GM19238 (cell line): ENCODE measurements at regions not wholly inside any gene's neighbourhood (a gene's known extent, or its start where the extent isn't known, plus 50 kb on each side); places are given as distances from the start of the nearest gene placed in this dataset.

ENCODE experiments used
- DNase-seq: peaks from one replicate; pipeline ENCODE4 v3.0.0; 2011; ENCODE audit warnings: low spot score; ENCODE audit not compliant: insufficient read length

DNA sequence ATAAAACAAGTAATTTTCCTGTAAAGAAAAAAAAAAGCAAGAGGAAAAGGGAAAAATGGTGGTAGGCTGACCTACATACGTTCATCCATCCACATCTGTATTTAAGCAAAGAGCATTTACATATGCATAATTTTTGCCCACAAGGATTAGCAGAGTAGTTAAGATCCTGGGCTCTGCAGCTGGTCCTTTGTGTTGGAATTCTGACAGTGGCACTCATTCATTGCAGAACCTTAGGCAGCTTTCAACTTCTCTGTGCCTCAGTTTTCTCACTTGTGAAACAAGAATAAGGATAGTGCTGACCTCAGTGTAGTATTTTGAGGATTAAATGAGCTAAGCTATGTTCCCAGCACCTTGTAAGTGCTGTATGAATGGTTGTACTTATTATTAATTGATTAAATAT is 211.3 kb downstream of the ARL4C start:
- no peak for DNase-seq

DNA sequence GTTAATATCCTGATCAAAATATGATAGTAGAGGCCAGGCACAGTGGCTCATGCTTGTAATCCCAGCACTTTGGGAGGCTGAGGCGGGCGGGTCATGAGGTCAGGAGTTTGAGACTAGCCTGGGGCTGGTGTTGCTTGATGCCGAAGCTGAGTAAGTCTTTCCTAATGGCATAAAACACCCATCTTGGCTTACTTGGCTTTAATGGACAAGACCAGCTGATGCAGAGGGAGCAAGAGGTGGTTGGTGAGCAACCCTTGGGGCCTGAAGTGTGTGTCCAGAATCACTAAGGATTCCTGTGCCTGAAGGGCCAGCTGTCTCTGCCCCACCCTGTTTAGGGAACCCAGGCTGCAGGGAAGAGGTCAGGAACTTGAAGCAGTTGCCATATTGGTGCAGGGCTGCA is 217.2 kb downstream of the ARL4C start:
- no peak for DNase-seq

DNA sequence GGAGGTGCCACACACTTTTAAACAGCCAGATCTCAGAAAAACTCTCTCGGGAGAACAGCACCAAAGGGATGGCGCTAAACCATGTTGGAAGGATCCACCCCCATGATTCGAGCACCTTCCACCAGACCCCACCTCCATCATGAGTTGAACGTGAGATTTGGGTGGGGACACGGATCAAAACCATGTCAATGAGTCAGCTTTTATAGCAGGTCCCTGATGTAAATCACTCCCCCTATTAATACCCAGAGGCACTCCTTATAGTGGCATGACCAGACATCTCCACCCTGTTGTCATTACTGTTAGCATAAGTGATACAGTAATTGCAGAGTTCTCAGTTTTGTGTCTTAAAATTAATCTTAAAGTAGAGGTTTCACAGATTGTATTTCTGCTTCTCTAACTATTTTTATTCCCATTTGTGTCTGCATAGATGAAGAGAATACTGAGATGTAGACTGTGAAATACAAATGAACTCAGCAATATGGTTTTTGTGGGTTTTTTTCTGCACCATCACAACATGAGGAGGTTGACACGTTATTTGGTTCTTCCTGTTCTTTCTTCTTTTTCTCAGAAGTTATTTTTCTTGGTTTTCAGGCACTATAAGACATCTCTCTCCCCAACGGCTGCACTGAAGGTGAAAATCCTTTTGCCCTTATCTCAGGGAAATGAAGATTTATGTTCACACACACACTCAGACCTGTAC is 218.2 kb downstream of the ARL4C start:
- no peak for DNase-seq

DNA sequence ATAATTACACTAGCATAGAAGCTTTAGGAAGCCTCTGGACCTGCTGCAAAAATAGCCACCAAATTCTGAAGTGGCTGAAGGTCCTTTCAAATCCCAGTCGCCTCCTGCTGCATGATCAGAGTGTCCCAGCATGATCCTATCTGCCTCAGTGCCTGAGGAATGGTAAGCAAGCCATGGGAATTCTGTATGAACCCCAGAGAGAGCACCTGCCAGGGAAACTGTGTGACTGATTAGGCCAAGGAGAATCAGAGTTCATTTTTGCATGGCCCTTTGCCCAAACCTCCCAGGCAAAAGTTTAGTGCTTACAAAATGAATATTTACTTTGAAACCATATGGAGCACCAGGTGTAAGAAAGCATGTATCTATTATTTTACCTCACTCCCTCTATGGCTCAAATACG is 221.4 kb downstream of the ARL4C start:
- DNase-seq = no peak

DNA sequence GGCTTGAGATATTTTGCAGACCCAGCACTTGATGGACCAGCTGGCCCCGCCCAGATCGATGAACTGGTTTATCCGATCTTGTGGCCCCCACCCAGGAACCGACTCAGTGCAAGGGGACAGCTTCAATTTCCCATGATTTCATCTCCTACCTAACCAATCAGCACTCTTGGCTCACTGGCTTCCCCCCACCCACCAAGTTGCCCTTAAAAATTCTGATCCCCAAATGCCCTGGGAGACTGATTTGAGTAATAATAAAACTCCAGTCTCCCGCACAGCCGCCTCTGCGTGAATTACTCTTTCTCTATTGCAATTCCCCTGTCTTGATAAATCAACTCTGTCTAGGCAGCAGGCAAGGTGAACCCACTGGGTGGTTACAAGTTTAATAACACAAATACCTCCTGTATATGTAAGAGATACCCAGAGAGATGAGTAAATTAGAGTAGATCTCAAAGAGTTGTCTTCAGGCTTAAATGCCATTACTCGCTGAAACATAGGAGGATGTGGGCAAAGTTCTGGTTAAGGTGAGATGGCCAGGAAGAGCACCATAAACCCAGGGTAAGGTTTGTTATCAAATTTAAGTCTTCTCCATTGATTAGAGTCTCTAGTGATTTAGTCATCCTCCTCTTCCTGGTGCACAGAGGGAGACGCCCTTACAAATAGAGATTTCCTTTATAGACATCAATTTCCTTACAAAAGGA is 222.8 kb downstream of the ARL4C start:
- DNase-seq = no peak

DNA sequence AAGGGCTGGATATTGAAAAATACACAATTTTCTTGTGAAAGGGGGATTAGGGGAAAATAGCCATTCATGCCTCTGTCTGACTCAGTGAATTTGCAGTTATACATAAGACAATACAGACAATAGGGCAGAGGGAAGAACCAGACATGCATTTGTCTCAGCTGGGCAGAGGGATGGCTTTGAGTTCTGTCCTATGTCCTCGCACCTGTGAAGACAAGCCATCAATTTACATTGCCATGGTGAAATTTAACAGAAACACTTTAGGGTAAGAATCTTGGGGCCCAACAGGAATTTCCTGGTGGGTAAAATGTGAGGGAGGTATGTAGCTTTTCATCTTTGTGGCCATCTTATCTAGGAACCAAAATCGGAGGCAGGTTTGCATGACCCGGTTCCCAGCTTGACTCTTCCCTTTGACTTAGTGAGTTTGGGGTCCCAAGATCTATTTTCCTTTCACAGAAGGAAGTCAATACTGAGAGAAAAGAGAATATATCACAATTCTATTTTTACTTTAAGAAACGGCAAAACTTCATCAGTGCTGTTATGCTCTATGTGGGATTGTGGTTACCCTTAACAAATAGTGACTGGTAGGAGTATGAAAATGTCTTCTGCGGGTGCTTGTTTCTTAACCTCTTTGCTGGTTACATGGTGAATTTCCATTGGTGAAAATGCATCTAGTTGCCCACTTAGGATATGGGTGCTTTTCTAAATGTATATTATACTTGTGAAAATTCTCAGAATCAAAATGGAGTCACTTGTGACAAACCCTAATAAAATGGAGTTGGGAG is 221.8 kb downstream of the SPP2 start:
- DNase-seq = no peak

DNA sequence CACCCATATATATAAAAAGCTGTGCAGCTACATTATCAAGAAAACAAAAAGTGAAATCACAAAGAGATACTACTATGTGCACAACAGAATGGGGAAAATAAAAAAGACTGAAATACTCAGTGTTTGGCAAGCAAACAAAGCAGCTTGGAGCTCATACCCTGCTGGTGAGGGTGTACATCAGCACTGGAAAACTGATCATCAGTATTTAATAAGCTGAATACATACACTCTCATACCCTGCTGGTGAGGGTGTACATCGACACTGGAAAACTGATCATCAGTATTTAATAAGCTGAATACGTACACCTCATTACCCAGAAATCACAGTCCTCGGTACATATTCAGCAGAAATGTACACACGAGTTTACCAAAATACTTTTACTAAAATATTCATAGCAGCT is 220.8 kb downstream of the SPP2 start:
- DNase-seq = no peak

DNA sequence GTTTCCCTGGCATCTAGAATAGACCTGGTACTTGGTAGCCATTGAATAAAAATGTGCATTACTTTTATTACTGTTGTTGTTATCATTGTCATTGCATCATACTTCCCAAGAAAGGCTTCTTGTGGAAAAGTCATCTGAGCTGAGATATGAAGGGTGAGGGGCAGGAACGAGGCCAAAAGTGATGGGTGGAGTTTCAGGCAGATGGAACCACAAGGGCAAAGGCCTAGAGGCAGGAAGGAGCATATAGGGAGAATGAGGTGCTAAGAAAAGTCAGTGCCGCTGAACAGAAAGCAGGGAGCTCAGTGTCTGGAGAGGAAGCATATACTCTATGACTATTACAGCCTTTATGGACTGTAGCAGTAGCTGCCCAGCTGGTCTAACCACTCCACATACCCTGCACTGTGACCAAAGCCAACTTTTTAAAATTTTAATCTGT is 219.3 kb downstream of the SPP2 start:
- DNase-seq = no peak

DNA sequence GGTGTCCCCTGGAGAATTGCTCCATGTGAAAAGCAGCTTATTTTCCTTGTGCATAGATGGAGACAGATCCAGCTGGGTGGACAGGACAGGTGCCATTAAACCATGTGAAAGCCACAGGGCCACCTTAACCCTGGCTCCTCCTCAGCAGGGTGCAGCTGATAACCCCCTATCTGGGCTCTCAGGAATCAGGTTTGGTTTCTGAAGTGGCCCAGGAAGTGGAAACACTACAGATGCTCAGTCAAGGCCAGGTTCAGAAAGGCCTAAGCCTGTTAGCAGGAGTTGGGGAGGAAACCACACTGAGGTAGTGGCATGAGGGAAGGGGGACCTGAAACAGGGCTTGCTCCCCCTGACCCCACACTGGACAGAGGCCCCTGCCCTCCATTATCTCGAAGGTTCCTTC is 217.0 kb downstream of the SPP2 start:
- DNase-seq = no peak

DNA sequence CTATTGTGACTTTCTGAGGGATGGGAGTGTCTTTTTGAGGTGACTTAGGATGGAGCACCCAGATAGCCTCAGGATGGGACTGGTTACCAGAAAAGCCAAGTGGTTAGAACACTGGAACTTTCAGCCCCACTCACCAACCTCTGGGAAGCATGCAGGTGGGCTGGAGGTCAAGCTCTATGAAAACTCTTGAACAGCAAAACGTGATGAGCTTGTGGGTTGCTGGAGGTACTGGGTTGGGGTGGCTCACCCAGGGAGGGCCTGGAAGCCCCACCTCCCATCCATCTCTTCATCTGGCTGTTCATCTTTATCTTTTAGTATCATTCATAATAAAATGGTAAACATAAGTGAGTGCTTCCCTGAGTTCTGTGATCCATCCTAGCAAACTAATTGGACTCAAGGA is 216.4 kb downstream of the SPP2 start:
- no peak for DNase-seq

DNA sequence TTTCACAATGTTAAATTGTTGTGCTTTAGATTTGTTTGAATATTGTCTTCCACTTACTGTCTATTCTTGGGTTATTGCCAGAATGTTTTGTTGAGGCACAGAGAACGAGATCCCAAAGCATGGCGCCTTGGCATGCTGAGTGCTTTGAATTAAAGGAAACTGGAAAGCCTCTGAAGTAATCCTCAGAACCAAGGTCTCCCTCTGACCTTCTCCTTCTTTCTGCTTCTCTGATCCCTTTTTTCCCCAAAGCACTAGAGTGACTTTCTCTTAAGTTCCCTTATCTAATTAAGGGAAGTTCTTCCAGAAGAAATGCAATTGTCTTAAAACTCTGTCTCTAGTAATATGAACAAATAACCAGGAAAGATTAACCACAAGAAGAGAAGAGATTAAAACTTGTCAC is 214.7 kb downstream of the SPP2 start:
- no peak for DNase-seq

DNA sequence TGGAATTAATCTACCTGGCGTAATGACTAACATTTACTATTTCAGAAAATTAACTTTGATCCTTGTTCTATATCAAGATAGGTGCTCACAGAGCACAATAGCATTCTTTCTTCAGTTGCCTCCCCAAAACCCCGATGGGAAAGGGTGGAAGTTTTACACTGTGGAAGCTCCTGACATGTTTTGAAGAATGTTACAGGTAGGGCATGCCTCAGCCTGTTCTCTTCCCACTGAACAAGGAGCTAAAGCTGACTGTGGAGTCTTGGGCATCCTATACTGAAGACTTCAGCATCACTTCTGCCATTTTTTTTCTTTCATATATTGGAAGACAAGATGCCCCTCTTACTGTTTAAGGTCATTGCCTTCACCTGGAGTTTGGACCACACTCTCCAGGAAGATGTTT is 211.2 kb downstream of the SPP2 start:
- DNase-seq = no peak

DNA sequence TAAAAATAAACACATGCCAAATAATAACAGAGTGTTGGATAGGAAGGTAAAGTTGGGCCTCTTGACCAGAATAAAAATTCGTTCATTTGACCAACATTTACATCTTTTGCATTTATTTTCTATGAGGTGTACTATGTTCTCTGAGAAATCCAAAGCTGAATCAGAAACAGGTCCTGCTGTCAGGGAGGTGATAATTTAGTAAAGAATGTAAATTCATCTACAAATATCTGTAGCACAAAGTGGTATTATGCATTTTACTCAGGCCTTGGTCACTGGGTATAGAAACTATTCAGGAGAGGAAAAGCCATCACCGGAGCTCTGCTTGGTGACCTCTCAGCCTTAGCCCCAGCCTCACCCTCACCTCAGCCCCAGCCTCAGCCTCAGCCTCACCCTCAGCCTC is 208.9 kb downstream of the SPP2 start:
- no peak for DNase-seq

DNA sequence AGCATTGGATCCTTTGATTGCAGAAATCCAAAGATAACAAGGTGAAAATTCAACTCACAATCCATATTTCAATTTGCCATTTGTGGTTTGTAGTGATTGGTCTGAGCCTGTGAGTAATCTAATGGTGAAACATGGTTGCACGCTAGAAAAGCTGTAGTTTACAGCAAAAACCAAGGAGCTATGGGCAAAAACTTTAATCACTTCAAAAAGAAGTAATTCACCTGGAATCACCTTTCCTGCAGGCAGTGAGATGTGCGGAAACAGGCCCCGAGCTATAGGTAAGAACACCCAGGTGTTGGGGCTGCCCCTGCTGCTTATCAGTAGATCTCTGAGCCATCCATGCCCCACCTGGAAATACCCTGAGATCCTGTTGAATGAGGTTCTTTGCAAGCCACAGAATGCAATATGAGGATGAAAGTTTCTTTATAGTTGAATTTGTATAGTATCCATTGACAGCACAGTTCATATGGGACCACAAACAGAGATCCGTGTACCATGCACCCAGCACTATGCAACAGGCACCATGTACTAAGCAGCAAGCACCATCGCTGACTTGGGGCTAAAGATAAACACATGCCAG is 208.2 kb downstream of the SPP2 start:
- no peak for DNase-seq

DNA sequence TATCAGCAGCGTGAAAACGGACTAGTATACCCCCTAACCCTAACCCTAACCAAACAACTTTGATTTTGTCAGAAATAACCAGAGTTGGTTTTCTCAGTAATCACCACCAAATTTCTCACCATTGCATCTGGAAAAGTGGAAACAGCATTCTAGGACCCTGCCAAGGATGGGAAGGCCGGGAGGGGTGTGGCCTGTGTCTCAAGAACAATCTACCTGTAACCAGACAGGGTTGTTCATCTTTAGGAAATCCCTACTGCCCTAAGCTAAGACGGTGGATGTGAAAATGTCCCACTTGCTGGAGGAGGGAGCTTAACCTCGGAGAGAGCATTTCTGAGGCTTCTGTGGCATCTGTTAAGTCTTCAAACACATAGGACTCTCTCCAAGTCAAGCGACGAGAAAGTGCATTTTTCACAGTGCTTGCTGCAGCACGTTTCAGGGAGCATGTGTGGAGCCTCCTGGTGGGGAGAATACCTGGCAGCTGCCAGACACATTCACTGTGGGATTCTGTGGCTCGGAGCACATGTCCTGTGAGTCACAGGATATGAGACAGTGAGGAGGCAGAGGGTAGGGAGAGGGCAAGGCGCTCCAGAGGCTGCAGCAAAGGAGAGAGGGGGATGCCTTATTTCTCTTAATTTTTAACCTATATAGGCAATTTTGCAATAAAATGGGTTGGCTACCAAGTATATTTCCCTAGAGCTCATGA is 207.5 kb downstream of the SPP2 start:
- DNase-seq = no peak

DNA sequence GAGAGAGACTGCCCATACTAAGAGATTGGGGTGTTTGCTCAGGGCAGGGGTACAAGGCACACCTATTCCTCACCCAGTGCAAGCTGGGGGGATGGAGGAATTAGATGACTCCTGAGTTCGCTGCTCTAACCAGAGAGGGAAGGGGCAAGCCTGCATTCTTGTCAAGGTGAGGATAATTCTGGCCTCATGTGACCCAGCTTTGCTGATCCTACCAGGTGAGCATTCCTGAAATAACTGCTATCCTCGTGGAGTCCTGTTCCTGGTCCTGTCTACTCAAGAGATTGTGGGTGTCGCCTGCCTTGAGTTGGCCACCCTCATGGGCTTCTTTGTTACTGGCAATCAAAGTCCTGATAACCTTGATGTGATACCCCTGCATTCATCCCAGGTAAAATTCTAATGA is 206.0 kb downstream of the SPP2 start:
- DNase-seq = no peak

DNA sequence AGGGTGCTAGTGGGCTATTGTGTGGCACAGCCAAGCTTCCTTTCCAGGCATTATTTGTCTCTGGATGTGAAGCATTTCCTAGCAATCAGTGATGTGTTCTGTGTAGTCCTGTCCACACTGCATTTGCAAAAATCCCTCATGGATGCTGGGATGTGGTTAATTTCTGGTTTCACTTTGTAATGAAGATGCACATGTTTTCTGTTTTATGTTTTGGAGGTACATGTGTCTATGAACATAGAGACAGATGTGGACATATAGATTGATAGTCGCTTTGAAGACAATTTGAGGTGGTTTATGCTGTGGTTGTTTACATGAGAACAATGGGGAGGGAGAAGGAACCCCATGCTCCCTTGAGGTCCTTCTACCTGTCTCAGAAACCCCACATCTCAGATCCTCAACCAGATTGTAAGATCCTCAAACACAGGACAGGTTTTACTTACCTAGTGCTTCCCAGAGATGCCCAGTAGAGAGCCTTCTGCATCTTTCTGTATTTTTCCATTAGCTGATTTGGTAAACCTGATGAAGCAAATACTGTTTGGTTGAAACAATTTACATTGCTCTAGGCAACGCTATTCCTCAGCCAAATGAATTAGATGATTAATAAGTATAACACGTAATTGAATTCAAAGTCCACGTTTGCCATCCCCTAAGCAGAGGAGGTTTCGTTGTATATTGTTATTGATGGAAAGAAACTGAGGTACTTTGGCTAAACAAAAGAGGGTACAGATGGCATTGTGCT is 204.4 kb downstream of the SPP2 start:
- DNase-seq = no peak

DNA sequence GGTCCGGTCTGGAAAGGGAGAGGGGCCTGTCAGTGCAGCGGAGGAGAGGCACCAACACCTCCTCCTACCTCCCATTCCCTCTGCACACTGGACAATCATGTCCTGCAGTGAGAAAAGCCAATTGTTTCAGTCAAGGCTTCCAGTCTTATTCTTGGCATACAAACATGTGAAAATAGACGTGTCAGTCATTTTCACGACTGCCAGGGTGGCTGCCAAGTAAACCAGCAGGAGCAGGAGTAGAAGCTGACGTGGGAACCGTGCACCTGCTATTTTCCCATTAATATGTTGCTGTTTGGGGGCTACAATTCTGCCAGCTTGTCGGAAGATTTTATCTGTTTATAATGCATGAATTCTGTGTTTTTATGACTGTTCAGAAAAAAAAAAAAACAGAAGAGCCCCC is 202.3 kb downstream of the SPP2 start:
- DNase-seq = no peak

DNA sequence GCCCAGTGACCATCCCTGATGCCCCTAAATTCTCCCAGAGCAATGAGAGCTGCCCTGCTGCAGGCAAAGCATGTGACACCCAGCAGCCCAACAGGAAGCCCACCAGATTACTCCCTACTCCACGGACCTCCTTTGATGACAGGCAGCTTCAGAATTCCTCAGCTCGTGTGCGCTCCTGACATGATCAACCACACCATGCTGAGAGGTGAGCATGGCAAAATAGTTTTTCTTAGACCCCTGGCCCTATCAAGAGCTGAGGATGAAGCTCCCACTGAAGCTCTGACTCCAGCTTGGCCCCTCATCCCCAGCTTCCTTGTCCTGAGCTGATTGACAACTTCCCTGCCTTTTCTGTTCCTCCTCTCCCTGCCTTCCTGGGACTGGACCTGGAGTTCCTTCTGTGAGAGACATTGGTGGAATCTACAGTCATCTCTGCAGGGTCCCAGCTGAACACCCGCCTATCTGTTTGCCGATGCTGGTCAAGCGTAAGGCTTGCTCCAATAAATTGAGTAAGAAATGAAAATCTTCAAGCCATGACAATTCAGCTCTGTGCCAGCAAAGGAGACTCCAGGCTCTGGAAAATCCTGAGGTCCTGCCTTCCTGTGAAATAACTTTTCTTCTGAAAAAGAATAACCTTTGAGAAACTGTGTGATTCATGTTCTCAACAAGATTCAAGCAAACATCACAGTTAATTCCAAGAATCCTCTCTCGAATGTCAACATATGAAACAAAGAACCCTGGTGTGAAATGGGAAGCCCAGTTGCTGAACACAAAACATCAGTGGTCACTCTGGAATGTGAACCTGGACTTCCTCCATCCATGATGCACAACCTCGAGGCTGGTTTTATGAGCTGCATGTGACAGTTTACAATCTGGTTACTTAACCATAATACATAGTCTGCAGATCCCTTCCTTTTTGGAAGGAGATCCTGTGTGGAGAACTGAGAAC is 201.1 kb downstream of the SPP2 start:
- no peak for DNase-seq

DNA sequence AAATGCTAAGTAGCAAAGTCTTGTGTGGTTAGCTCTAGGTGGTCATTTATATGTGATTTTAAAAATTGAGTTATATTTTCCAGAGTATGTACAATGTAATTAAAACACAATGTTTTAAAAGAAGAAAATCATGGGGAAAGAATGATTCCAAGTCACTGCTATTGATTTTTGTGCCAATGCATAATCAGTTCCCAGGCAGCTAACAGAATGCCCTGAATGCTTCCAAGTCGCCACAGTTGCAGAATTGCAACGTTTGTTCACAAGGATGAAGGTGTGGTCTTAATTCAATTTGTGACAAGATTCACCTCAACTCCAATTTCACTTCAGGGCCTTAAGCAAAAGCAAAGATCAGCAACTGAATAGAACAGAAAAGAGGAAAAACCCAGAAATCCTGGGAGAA is 200.4 kb downstream of the SPP2 start:
- no peak for DNase-seq
